GM23338 (cell line): ENCODE measurements at regions not wholly inside any gene's neighbourhood (a gene's known extent, or its start where the extent isn't known, plus 50 kb on each side); places are given as distances from the start of the nearest gene placed in this dataset.

Experiments
- EZH2 ChIP-seq: fragments of 200-600 bp; sonication (generic); IDR thresholded peaks from one replicate; pipeline ENCODE4 v1.8.0; 2017; ENCODE audit warnings: antibody characterized with exemption, mild to moderate bottlenecking, low read depth; ENCODE audit not compliant: unreplicated experiment
- POLR2AphosphoS5 ChIP-seq: IDR thresholded peaks from 2 replicates; pipeline ENCODE4 v1.6.1; 2016; ENCODE audit warnings: antibody characterized with exemption, low read depth
- REST ChIP-seq: IDR thresholded peaks from one replicate; pipeline ENCODE4 v1.6.1; 2018; ENCODE audit warnings: antibody characterized with exemption; ENCODE audit not compliant: unreplicated experiment
- TF ChIP-seq, protein P1 (sequence below), 2 experiments: fragments of 200-600 bp in 1 of 2; sonication (generic) in 1 of 2; conservative IDR thresholded peaks; 2 replicates each; pipeline versions ENCODE4 v1.5.1 to v1.6.1; 2016 to 2017; ENCODE audit warnings: antibody characterized with exemption in 2 of 2, low read depth in 2 of 2, mild to moderate bottlenecking in 2 of 2, moderate library complexity in 1 of 2

DNA sequence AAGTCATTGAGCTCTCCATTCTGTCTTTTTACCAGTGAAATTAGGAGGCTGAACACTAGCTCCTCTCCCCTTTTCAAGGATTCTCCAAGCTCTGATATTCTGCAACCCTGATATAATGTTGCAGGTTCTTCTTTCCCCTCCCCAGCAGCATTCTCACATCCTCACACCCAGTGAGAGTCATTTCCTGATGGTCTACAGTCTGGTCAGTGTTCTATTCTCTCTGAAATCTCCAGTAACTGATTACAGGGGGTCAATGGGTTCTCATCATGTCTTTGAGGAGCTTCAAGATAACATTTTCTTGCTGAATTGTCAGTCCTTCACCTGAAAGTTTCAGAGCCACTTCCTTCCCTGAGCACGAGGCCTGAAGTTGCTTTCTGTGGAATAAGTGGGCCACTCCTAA, 299.4 kb downstream of the PTEN start:
- no peak for TF ChIP-seq EZH2
- TF ChIP-seq, protein P1, sequence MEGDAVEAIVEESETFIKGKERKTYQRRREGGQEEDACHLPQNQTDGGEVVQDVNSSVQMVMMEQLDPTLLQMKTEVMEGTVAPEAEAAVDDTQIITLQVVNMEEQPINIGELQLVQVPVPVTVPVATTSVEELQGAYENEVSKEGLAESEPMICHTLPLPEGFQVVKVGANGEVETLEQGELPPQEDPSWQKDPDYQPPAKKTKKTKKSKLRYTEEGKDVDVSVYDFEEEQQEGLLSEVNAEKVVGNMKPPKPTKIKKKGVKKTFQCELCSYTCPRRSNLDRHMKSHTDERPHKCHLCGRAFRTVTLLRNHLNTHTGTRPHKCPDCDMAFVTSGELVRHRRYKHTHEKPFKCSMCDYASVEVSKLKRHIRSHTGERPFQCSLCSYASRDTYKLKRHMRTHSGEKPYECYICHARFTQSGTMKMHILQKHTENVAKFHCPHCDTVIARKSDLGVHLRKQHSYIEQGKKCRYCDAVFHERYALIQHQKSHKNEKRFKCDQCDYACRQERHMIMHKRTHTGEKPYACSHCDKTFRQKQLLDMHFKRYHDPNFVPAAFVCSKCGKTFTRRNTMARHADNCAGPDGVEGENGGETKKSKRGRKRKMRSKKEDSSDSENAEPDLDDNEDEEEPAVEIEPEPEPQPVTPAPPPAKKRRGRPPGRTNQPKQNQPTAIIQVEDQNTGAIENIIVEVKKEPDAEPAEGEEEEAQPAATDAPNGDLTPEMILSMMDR (conservative IDR thresholded peaks at IDR 0.05; ENCODE audit: low read depth in 2 of 2), result no peak
- TF ChIP-seq REST, result no peak
- no peak for TF ChIP-seq POLR2AphosphoS5
